Ascending aorta (tissue), 2 donors: ENCODE measurements at regions not wholly inside any gene's neighbourhood (a gene's known extent, or its start where the extent isn't known, plus 50 kb on each side); places are given as distances from the start of the nearest gene placed in this dataset.

Source experiments
- DNase-seq, 2 donors: peaks; one replicate each; pipeline ENCODE4 v3.0.0-alpha.2; 2019; ENCODE audit warnings: low spot score in 2 of 2
- H3K27ac ChIP-seq, 2 donors: fragments of 200-600 bp; sonication (generic); one replicate each; pipeline ENCODE4 v1.5.1; 2016 to 2017; ENCODE audit warnings: mild to moderate bottlenecking in 1 of 2
- H3K27me3 ChIP-seq: fragments of 200-600 bp; sonication (generic); one replicate; pipeline ENCODE4 v1.5.1; 2017
- H3K36me3 ChIP-seq, 2 donors: fragments of 200-600 bp; sonication (generic); one replicate each; pipeline ENCODE4 v1.5.1; 2016
- H3K4me1 ChIP-seq, 2 donors: fragments of 200-600 bp; sonication (generic); one replicate each; pipeline ENCODE4 v1.5.1; 2016 to 2017; ENCODE audit warnings: mild to moderate bottlenecking in 1 of 2
- H3K4me3 ChIP-seq, 2 donors: fragments of 200-600 bp; sonication (generic); one replicate each; pipeline ENCODE4 v1.5.1; 2016 to 2017; ENCODE audit warnings: mild to moderate bottlenecking in 1 of 2
- H3K9me3 ChIP-seq, 2 donors: fragments of 200-600 bp; sonication (generic); one replicate each; pipeline ENCODE4 v1.5.1; 2016
- CTCF ChIP-seq, 3 experiments: fragments of 200-600 bp in 2 of 3; fragments of 450-650 bp in 1 of 3; sonication (generic) in 2 of 3; IDR thresholded peaks; one replicate each; pipeline ENCODE4 v1.5.1; 2016 to 2019; ENCODE audit warnings: antibody characterized with exemption in 3 of 3, mild to moderate bottlenecking in 1 of 3, moderate library complexity in 1 of 3
- intact Hi-C: fragments of 100-400 bp; cut with DNase I; formaldehyde crosslinking; loops from one replicate; pipeline ENCODE4 v1.15.1; 2023

- H3K27ac ChIP-seq, result no peak overlapping the region
- H3K4me3 ChIP-seq, result no peak overlapping the region
- no peaks in the 10 kb centered on the region for H3K9me3 ChIP-seq
- intact Hi-C loops, result no loop called here
- no peak for TF ChIP-seq CTCF (IDR thresholded peaks at IDR 0.05)
- no peaks in the 10 kb centered on the region for H3K4me1 ChIP-seq
- H3K36me3 ChIP-seq, result no peaks in the 10 kb centered on the region
- DNase-seq, result no peak
- H3K27me3 ChIP-seq, result no peaks in the 10 kb centered on the region
Measured at GRCh38 chr3:84277562-84278224, 681.1 kb upstream of the CADM2 start.

GRCh38 chr3:84292128-84292527 is 666.7 kb upstream of the CADM2 start:
- no peak overlapping the region for H3K4me3 ChIP-seq
- no peaks in the 10 kb centered on the region for H3K4me1 ChIP-seq
- intact Hi-C loops, result no loop called here
- no peak overlapping the region for H3K27ac ChIP-seq
- no peak for DNase-seq
- no peaks in the 10 kb centered on the region for H3K36me3 ChIP-seq
- no peak for TF ChIP-seq CTCF (IDR thresholded peaks at IDR 0.05)
- no peaks in the 10 kb centered on the region for H3K27me3 ChIP-seq
- H3K9me3 ChIP-seq, result no peaks in the 10 kb centered on the region

GRCh38 chr3:84299329-84299728 is 659.5 kb upstream of the CADM2 start:
- no peaks in the 10 kb centered on the region for H3K9me3 ChIP-seq
- H3K27ac ChIP-seq, result no peak overlapping the region
- no peaks in the 10 kb centered on the region for H3K27me3 ChIP-seq
- H3K4me1 ChIP-seq, result no peaks in the 10 kb centered on the region
- DNase-seq, result no peak
- no peak overlapping the region for H3K4me3 ChIP-seq
- H3K36me3 ChIP-seq, result no peaks in the 10 kb centered on the region
- TF ChIP-seq CTCF (IDR thresholded peaks at IDR 0.05), result no peak
- intact Hi-C loops, result no loop called here

GRCh38 chr3:84304214-84304613 is 654.6 kb upstream of the CADM2 start:
- H3K27me3 ChIP-seq, result no peaks in the 10 kb centered on the region
- H3K36me3 ChIP-seq, result no peaks in the 10 kb centered on the region
- no peak for DNase-seq
- intact Hi-C loops, result no loop called here
- TF ChIP-seq CTCF (IDR thresholded peaks at IDR 0.05), result no peak
- no peak overlapping the region for H3K4me3 ChIP-seq
- no peaks in the 10 kb centered on the region for H3K4me1 ChIP-seq
- no peak overlapping the region for H3K27ac ChIP-seq
- no peaks in the 10 kb centered on the region for H3K9me3 ChIP-seq

GRCh38 chr3:84307339-84307738 is 651.5 kb upstream of the CADM2 start:
- Histone ChIP-seq H3K4me3 (no peak overlapping the region), H3K27me3 (no peaks in the 10 kb centered on the region), H3K36me3 (no peaks in the 10 kb centered on the region), H3K9me3 (no peaks in the 10 kb centered on the region), H3K4me1 (no peaks in the 10 kb centered on the region), H3K27ac (no peak overlapping the region)
- intact Hi-C loops, result no loop called here
- DNase-seq, result no peak
- no peak for TF ChIP-seq CTCF (IDR thresholded peaks at IDR 0.05)

GRCh38 chr3:84308379-84308778 is 650.4 kb upstream of the CADM2 start:
- Histone ChIP-seq H3K36me3 (no peaks in the 10 kb centered on the region), H3K4me3 (no peak overlapping the region), H3K9me3 (no peaks in the 10 kb centered on the region), H3K27me3 (no peaks in the 10 kb centered on the region), H3K27ac (no peak overlapping the region), H3K4me1 (no peaks in the 10 kb centered on the region)
- DNase-seq, result no peak
- no peak for TF ChIP-seq CTCF (IDR thresholded peaks at IDR 0.05)
- intact Hi-C loops, result no loop called here
